ENCODE measurements at regions not wholly inside any gene's neighbourhood (a gene's known extent, or its start where the extent isn't known, plus 50 kb on each side); places are given as distances from the start of the nearest gene placed in this dataset.

GRCh38 chr5:89520771-89521170, 637.8 kb upstream of the MEF2C start:
- DNase-seq: no peak

GRCh38 chr5:89513299-89514044, 630.5 kb upstream of the MEF2C start:
- no peak for DNase-seq

GRCh38 chr5:89504051-89504450, 621.1 kb upstream of the MEF2C start:
- no peak for DNase-seq

- no peak for DNase-seq
Measured at GRCh38 chr5:89499787-89500186, 616.8 kb upstream of the MEF2C start.

GRCh38 chr5:89498699-89499098, 615.7 kb upstream of the MEF2C start:
- DNase-seq: no peak

- DNase-seq: no peak
Measured at GRCh38 chr5:89493414-89493813, 610.4 kb upstream of the MEF2C start.

GRCh38 chr5:89484962-89485361, 602.0 kb upstream of the MEF2C start:
- DNase-seq: no peak

GRCh38 chr5:89480406-89481007, 597.5 kb upstream of the MEF2C start:
- no peak for DNase-seq

GRCh38 chr5:89478851-89479250, 595.9 kb upstream of the MEF2C start:
- DNase-seq: no peak

- no peak for DNase-seq
Measured at GRCh38 chr5:89473196-89473595, 590.2 kb upstream of the MEF2C start.

GRCh38 chr5:89471541-89471940, 588.6 kb upstream of the MEF2C start:
- DNase-seq: no peak

GRCh38 chr5:89471115-89471514, 588.1 kb upstream of the MEF2C start:
- no peak for DNase-seq

GRCh38 chr5:89470658-89471057, 587.7 kb upstream of the MEF2C start:
- DNase-seq: no peak

- no peak for DNase-seq
Measured at GRCh38 chr5:89458332-89458656, 575.3 kb upstream of the MEF2C start.

- no peak for DNase-seq
Measured at GRCh38 chr5:89457411-89458331, 574.7 kb upstream of the MEF2C start.

GRCh38 chr5:89452081-89452480, 569.1 kb upstream of the MEF2C start:
- no peak for DNase-seq

- no peak for DNase-seq
Measured at GRCh38 chr5:89451263-89451662, 568.3 kb upstream of the MEF2C start.

GRCh38 chr5:89450149-89450538, 567.2 kb upstream of the MEF2C start:
- DNase-seq: no peak

GRCh38 chr5:89449392-89450148, 566.6 kb upstream of the MEF2C start:
- no peak for DNase-seq

GRCh38 chr5:89447027-89447426, 564.0 kb upstream of the MEF2C start:
- DNase-seq: no peak

GRCh38 chr5:89445106-89445745, 562.2 kb upstream of the MEF2C start:
- no peak for DNase-seq

- DNase-seq: no peak
Measured at GRCh38 chr5:89444088-89444487, 561.1 kb upstream of the MEF2C start.

GRCh38 chr5:89443508-89443907, 560.5 kb upstream of the MEF2C start:
- no peak for DNase-seq

Measured in activated CD4-positive, alpha-beta T cell treated with anti-CD3 and anti-CD28 coated beads, Interleukin-2, Interleukin-6, amounts not matched to agents 100 ng/mL and 50 ng/mL, durations not matched to agents 16 hours and 8 hours (primary cell).